H1 (cell line): ENCODE measurements at regions not wholly inside any gene's neighbourhood (a gene's known extent, or its start where the extent isn't known, plus 50 kb on each side); places are given as distances from the start of the nearest gene placed in this dataset.

Experiments used
- CTCF ChIA-PET: fragments of 300-600 bp; sonication (Branson Sonifier 250); formaldehyde crosslinking; loops from one replicate; lab custom pipeline; 2021; ENCODE audit not compliant: partially characterized antibody; lab: Charles Lee
- POLR2A ChIA-PET: fragments of 300-600 bp; sonication (Branson Sonifier 250); formaldehyde crosslinking; loops from one replicate; lab custom pipeline; 2021; ENCODE audit warnings: inconsistent platforms; ENCODE audit not compliant: partially characterized antibody; lab: Charles Lee
- DNase-seq, 2 experiments: peaks; one replicate each; pipeline versions ENCODE4 v3.0.0 to v3.0.0-alpha.2; 2010 to 2022; ENCODE audit warnings: low spot score in 2 of 2, low read depth in 1 of 2, mixed read lengths in 1 of 2
- FAIRE-seq: peaks from 2 replicates; lab custom pipeline; 2011; peaks lifted over from hg19 to GRCh38; lab: Jason Lieb, UNC
- H2AFZ ChIP-seq: 2 replicates; pipeline ENCODE4 v1.8.1; 2012; ENCODE audit warnings: low read length, inconsistent platforms
- H2AK5ac ChIP-seq: 2 replicates; pipeline ENCODE4 v1.6.1; 2013; ENCODE audit warnings: low read depth, low read length
- H2BK120ac ChIP-seq: replicated peaks from 2 replicates; pipeline ENCODE3; 2013; ENCODE audit warnings: low read depth, low read length, inconsistent platforms
- H2BK12ac ChIP-seq: 2 replicates; pipeline ENCODE4 v1.6.1; 2013; ENCODE audit warnings: low read depth, low read length
- H2BK15ac ChIP-seq: 2 replicates; pipeline ENCODE4 v1.6.1; 2013; ENCODE audit warnings: low read length
- H2BK20ac ChIP-seq: 2 replicates; pipeline ENCODE4 v1.6.1; 2013; ENCODE audit warnings: low read length
- H2BK5ac ChIP-seq: 2 replicates; pipeline ENCODE4 v1.6.1; 2013; ENCODE audit warnings: low read depth, low read length
- H3K14ac ChIP-seq: 2 replicates; pipeline ENCODE4 v1.6.1; 2013; ENCODE audit warnings: inconsistent platforms; ENCODE audit not compliant: insufficient read length
- H3K18ac ChIP-seq: 2 replicates; pipeline ENCODE4 v1.6.1; 2013; ENCODE audit warnings: low read length; ENCODE audit errors: extremely low read depth
- H3K23ac ChIP-seq: 2 replicates; pipeline ENCODE4 v1.6.1; 2013; ENCODE audit warnings: inconsistent platforms; ENCODE audit not compliant: insufficient read length
- H3K23me2 ChIP-seq: 2 replicates; pipeline ENCODE4 v1.6.1; 2013; ENCODE audit warnings: low read depth, low read length
- H3K27ac ChIP-seq: 2 replicates; pipeline ENCODE4 v1.6.1; 2011; ENCODE audit warnings: low read depth, low read length, inconsistent platforms
- H3K27me3 ChIP-seq, 4 experiments: replicated peaks in 1 of 4; 1 replicate in 1 of 4; 2 replicates in 3 of 4; pipeline versions ENCODE4 v1.6.1 to v1.8.1; 2011 to 2013; ENCODE audit warnings: low read length in 3 of 4, mild to moderate bottlenecking in 3 of 4, inconsistent platforms in 2 of 4, mixed read lengths in 2 of 4, moderate library complexity in 1 of 4; ENCODE audit not compliant: control insufficient read depth in 3 of 4, insufficient read depth in 3 of 4; ENCODE audit errors: extremely low read depth in 1 of 4
- H3K36me3 ChIP-seq, 4 experiments: 2 replicates each; pipeline versions ENCODE4 v1.6.1 to v1.8.1; 2011 to 2013; ENCODE audit warnings: mild to moderate bottlenecking in 4 of 4, low read length in 3 of 4, moderate library complexity in 2 of 4, control low read depth in 1 of 4, inconsistent platforms in 1 of 4; ENCODE audit not compliant: insufficient read depth in 4 of 4, control insufficient read depth in 2 of 4
- H3K4ac ChIP-seq: replicated peaks from 2 replicates; pipeline ENCODE3; 2013; ENCODE audit warnings: low read length, low read depth, mixed read lengths, inconsistent platforms; ENCODE audit not compliant: insufficient read length
- H3K4me1 ChIP-seq, 4 experiments: replicated peaks in 1 of 4; 1 replicate in 1 of 4; 2 replicates in 3 of 4; pipeline versions ENCODE4 v1.6.1 to v1.8.1; 2011 to 2013; ENCODE audit warnings: low read length in 3 of 4, inconsistent platforms in 2 of 4, mixed read lengths in 1 of 4; ENCODE audit not compliant: insufficient read depth in 4 of 4, control insufficient read depth in 3 of 4
- H3K4me2 ChIP-seq, 2 experiments: 2 replicates each; pipeline versions ENCODE4 v1.6.1 to v1.8.1; 2011 to 2013; ENCODE audit warnings: low read depth in 2 of 2, low read length in 2 of 2, control low read depth in 1 of 2, inconsistent platforms in 1 of 2, mild to moderate bottlenecking in 1 of 2; ENCODE audit not compliant: insufficient read depth in 1 of 2
- H3K4me3 ChIP-seq, 4 experiments: fragments of 200-600, 300-600 bp in 1 of 4; sonication (generic), shearing (Covaris generic), sonication (Bioruptor Twin) in 1 of 4; 2 replicates each; pipeline versions ENCODE4 v1.5.1 to v1.8.1; 2011 to 2016; ENCODE audit warnings: low read length in 4 of 4, low read depth in 3 of 4, control low read depth in 2 of 4, inconsistent platforms in 2 of 4, mild to moderate bottlenecking in 2 of 4, mixed read lengths in 1 of 4, moderate library complexity in 1 of 4; ENCODE audit not compliant: insufficient read depth in 2 of 4; ENCODE audit errors: extremely low read depth in 1 of 4
- H3K56ac ChIP-seq: replicated peaks from 2 replicates; pipeline ENCODE3; 2013; ENCODE audit warnings: low read depth, mild to moderate bottlenecking, mixed read lengths, low read length, inconsistent platforms; ENCODE audit not compliant: insufficient read length
- H3K79me1 ChIP-seq: 2 replicates; pipeline ENCODE4 v1.6.1; 2013; ENCODE audit warnings: low read depth, low read length, control low read depth
- H3K79me2 ChIP-seq, 2 experiments: 2 replicates each; pipeline versions ENCODE4 v1.6.1 to v1.8.1; 2012 to 2013; ENCODE audit warnings: low read length in 2 of 2, mild to moderate bottlenecking in 2 of 2, inconsistent platforms in 1 of 2; ENCODE audit not compliant: insufficient read depth in 2 of 2, control insufficient read depth in 1 of 2
- H3K9ac ChIP-seq, 4 experiments: replicated peaks in 1 of 4; 1 replicate in 1 of 4; 2 replicates in 3 of 4; pipeline versions ENCODE4 v1.6.1 to v1.8.1; 2011 to 2013; ENCODE audit warnings: low read depth in 3 of 4, low read length in 3 of 4, control low read depth in 2 of 4, mild to moderate bottlenecking in 2 of 4, moderate library complexity in 2 of 4, inconsistent platforms in 1 of 4; ENCODE audit errors: extremely low read depth in 1 of 4
- H3K9me3 ChIP-seq, 2 experiments: 2 replicates each; pipeline versions ENCODE4 v1.6.1 to v1.8.1; 2012 to 2013; ENCODE audit warnings: mild to moderate bottlenecking in 2 of 2, moderate library complexity in 2 of 2, control low read depth in 1 of 2, inconsistent platforms in 1 of 2, low read depth in 1 of 2, low read length in 1 of 2, mixed read lengths in 1 of 2; ENCODE audit not compliant: insufficient read depth in 2 of 2
- H4K20me1 ChIP-seq, 2 experiments: replicated peaks in 1 of 2; 2 replicates each; pipeline versions ENCODE3 to v1.8.1; 2011 to 2013; ENCODE audit warnings: inconsistent platforms in 2 of 2, low read length in 2 of 2, mild to moderate bottlenecking in 1 of 2; ENCODE audit not compliant: insufficient read depth in 2 of 2, control insufficient read depth in 1 of 2
- H4K5ac ChIP-seq: 2 replicates; pipeline ENCODE4 v1.6.1; 2013; ENCODE audit warnings: low read length, low read depth, mixed read lengths, inconsistent platforms; ENCODE audit not compliant: insufficient read length
- H4K8ac ChIP-seq: 2 replicates; pipeline ENCODE4 v1.8.0; 2013; ENCODE audit warnings: mild to moderate bottlenecking, moderate library complexity, low read length, inconsistent platforms; ENCODE audit not compliant: insufficient read depth; ENCODE audit errors: extremely low read depth
- H4K91ac ChIP-seq: replicated peaks from 2 replicates; pipeline ENCODE3; 2013; ENCODE audit warnings: low read length, mixed read lengths, inconsistent platforms; ENCODE audit not compliant: insufficient read length
- ASH2L ChIP-seq: fragments of 200-600, 300-600 bp; sonication (generic); IDR thresholded peaks from one replicate; pipeline ENCODE4 v1.7.1; 2017; ENCODE audit warnings: low read length
- BACH1 ChIP-seq: IDR thresholded peaks from 2 replicates; pipeline ENCODE4 v1.6.1; 2012; ENCODE audit warnings: low read length, improper control_type of control experiment
- CHD1 ChIP-seq: IDR thresholded peaks from 2 replicates; pipeline ENCODE4 v1.6.1; 2012; ENCODE audit warnings: low read depth, low read length, improper control_type of control experiment
- CTCF ChIP-seq, 3 experiments: IDR thresholded peaks; 1 replicate in 2 of 3; 2 replicates in 1 of 3; pipeline versions ENCODE4 v1.5.1 to v1.6.1; 2011; ENCODE audit warnings: low read length in 3 of 3, mild to moderate bottlenecking in 3 of 3, inconsistent platforms in 2 of 3, low read depth in 1 of 3, moderate library complexity in 1 of 3; ENCODE audit not compliant: insufficient read depth in 1 of 3; ENCODE audit errors: control extremely low read depth in 1 of 3
- EP300 ChIP-seq, 2 experiments: IDR thresholded peaks; 1 replicate in 1 of 2; 2 replicates in 1 of 2; pipeline ENCODE4 v1.6.1; 2011 to 2012; ENCODE audit warnings: low read depth in 2 of 2, low read length in 2 of 2, mild to moderate bottlenecking in 2 of 2, borderline replicate concordance in 1 of 2, inconsistent platforms in 1 of 2, moderate library complexity in 1 of 2
- KDM1A ChIP-seq: fragments of 200-600, 300-600 bp; sonication (generic); IDR thresholded peaks from 2 replicates; pipeline ENCODE4 v1.7.1; 2016; ENCODE audit warnings: mild to moderate bottlenecking, low read length, borderline replicate concordance
- KDM4A ChIP-seq: IDR thresholded peaks from one replicate; pipeline ENCODE4 v1.7.1; 2012; ENCODE audit warnings: low read depth, mild to moderate bottlenecking, moderate library complexity, low read length, inconsistent platforms; ENCODE audit not compliant: severe bottlenecking
- POLR2A ChIP-seq, 2 experiments: IDR thresholded peaks; 1 replicate in 1 of 2; 2 replicates in 1 of 2; pipeline ENCODE4 v1.6.1; 2011; ENCODE audit warnings: low read depth in 2 of 2, low read length in 2 of 2, mild to moderate bottlenecking in 2 of 2; ENCODE audit errors: control extremely low read depth in 1 of 2
- RAD21 ChIP-seq, 2 experiments: IDR thresholded peaks in 1 of 2; conservative IDR thresholded peaks in 1 of 2; 2 replicates each; pipeline ENCODE4 v1.6.1; 2011; ENCODE audit warnings: low read depth in 2 of 2, low read length in 2 of 2, improper control_type of control experiment in 1 of 2, inconsistent platforms in 1 of 2, mild to moderate bottlenecking in 1 of 2, moderate library complexity in 1 of 2
- SP4 ChIP-seq: IDR thresholded peaks from 2 replicates; pipeline ENCODE4 v1.6.1; 2012; ENCODE audit warnings: low read length, inconsistent platforms
- SUZ12 ChIP-seq: fragments of 200-600 bp; sonication (generic); IDR thresholded peaks from 2 replicates; pipeline ENCODE4 v1.6.1; 2012; ENCODE audit warnings: mild to moderate bottlenecking, inconsistent platforms, low read length, moderate library complexity, mixed read lengths
- TAF1 ChIP-seq: IDR thresholded peaks from 2 replicates; pipeline ENCODE4 v1.6.1; 2011; ENCODE audit warnings: mild to moderate bottlenecking, low read depth, low read length
- YY1 ChIP-seq: IDR thresholded peaks from 2 replicates; pipeline ENCODE4 v1.6.1; 2011; ENCODE audit warnings: low read depth, mild to moderate bottlenecking, low read length
- WGBS, 2 experiments: shearing (Covaris generic) in 1 of 2; methylation state at CpG; one replicate each; pipeline versions ENCODE4 v1.1.6 to v1.1.7; 2013 to 2015; ENCODE audit warnings: low lambda C conversion rate in 2 of 2, mixed read lengths in 2 of 2, inconsistent platforms in 1 of 2, low coverage in 1 of 2, missing lambda C conversion rate in 1 of 2; ENCODE audit not compliant: insufficient replicate concordance in 2 of 2, insufficient coverage in 1 of 2, insufficient read length in 1 of 2; ENCODE audit errors: extremely low coverage in 1 of 2, missing lambda C conversion rate in 1 of 2; 5-methylcytosine and 5-hydroxymethylcytosine counted together

GRCh38 chr1:104235141-104235540, 485.4 kb downstream of the AMY1C start:
- Histone ChIP-seq H2AFZ (peak overlapping the region; percentile 70; the same call in 1 of the 2 replicates), H3K18ac (no peak overlapping the region), H3K14ac (no peak overlapping the region), H3K4me3 (no peak overlapping the region), H3K23me2 (no peaks in the 10 kb centered on the region), H4K91ac (no peak overlapping the region), H3K9ac (no peak overlapping the region), H4K20me1 (no peaks in the 10 kb centered on the region), H3K79me2 (no peaks in the 10 kb centered on the region), H3K27me3 (no peaks in the 10 kb centered on the region), H3K4me2 (no peak overlapping the region), H3K4me1 (no peaks in the 10 kb centered on the region), H2AK5ac (no peak overlapping the region), H4K5ac (no peak overlapping the region), H3K79me1 (no peaks in the 10 kb centered on the region), H4K8ac (no peak overlapping the region), H3K27ac (no peak overlapping the region), H2BK5ac (no peak overlapping the region), H2BK12ac (no peak overlapping the region), H3K56ac (no peak overlapping the region), H3K9me3 (no peaks in the 10 kb centered on the region), H2BK20ac (no peak overlapping the region), H2BK15ac (no peak overlapping the region), H3K23ac (no peak overlapping the region), H2BK120ac (no peak overlapping the region), H3K36me3 (no peaks in the 10 kb centered on the region), H3K4ac (no peak overlapping the region)
- ChIA-PET POLR2A (no interaction called here), CTCF (interaction anchor here (3.1 kb wide), 1 partner anchor 26 kb away, joined by 13 read pairs; no protein-coding TSS in a partner anchor)
- FAIRE-seq (no peak), DNase-seq (no peak)
- 67% methylated on average over 3 of the region's 3 CpGs; no CpG with 5 or more reads in 1 of the 2 experiments for WGBS, 2 experiments
- TF ChIP-seq TAF1 = no peak
- TF ChIP-seq POLR2A (IDR thresholded peaks at IDR 0.05; ENCODE audit: control extremely low read depth in 1 of 2, low read depth in 2 of 2, low read length in 2 of 2) = no peak
- no peak for TF ChIP-seq KDM1A
- no peak for TF ChIP-seq BACH1
- no peak for TF ChIP-seq RAD21 (IDR thresholded peaks at IDR 0.05 in 1 of 2, conservative IDR thresholded peaks at IDR 0.05 in 1 of 2; ENCODE audit: low read depth in 2 of 2, low read length in 2 of 2)
- no peak for TF ChIP-seq CHD1
- TF ChIP-seq KDM4A = no peak
- TF ChIP-seq SP4 = no peak
- TF ChIP-seq CTCF (IDR thresholded peaks at IDR 0.05; ENCODE audit: control extremely low read depth in 1 of 3, insufficient read depth in 1 of 3, low read depth in 1 of 3, low read length in 3 of 3) = no peak
- TF ChIP-seq SUZ12 = no peak
- TF ChIP-seq ASH2L = no peak
- TF ChIP-seq EP300 (IDR thresholded peaks at IDR 0.05; ENCODE audit: borderline replicate concordance in 1 of 2, low read depth in 2 of 2, low read length in 2 of 2) = no peak
- no peak for TF ChIP-seq YY1
